ENCODE measurements at regions not wholly inside any gene's neighbourhood (a gene's known extent, or its start where the extent isn't known, plus 50 kb on each side); places are given as distances from the start of the nearest gene placed in this dataset.
A peak's percentile ranks its signal among the peaks of the same experiment; 100 is the strongest.
"Not testable (repeated sequence)": the region's sequence is repeated elsewhere in the genome, so short reads cannot be mapped to it uniquely, and the experiment has no call there.

DNA sequence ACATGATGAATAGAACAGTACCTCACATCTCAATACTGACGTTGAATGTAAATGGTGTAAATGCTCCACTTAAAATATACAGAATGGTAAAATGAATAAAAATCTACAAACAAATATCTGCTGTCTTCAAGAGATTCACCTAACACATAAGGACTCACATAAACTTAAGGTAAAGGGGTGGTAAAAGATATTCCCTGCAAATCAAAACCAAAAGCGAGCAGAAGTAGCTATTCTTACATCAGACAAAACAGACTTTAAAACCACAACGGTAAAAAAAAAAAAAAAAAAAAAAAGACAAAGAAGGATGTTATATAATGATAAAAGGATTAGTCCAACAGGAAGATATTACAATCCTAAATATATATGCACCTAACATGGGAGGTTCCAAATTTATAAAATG lies 214.0 kb upstream of the MAST4 start:
- DNase-seq = no peak
- intact Hi-C loops (cut with DNase I) = no loop called here

DNA sequence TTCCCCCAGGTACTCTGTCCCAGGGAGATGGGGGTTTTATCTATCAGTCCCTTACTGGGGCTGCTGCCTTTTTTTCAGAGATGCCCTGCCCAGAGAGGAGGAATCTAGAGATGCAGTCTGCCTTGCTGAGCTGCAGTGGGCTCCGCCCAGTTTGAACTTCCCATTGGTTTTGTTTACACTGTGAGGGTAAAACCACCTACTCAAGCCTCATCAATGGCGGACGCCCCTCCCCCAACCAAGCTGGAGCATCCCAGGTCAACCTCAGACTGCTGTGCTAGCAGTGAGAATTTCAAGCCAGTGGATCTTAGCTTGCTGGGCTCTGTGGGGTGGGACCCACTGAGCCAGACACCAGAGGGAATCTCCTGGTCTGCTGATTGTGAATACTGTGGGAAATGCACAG lies 191.0 kb upstream of the MAST4 start:
- DNase-seq; intact Hi-C loops (cut with DNase I): not testable (repeated sequence)

- no peak for DNase-seq
- intact Hi-C loops (cut with DNase I) = no loop called here
These were observed 189.3 kb upstream of the MAST4 start for GRCh38 chr5:66406761-66407336.

GRCh38 chr5:66407765-66408164 lies 188.4 kb upstream of the MAST4 start:
- DNase-seq = peak in 1 of 42 donors; percentile 9
- intact Hi-C loops (cut with DNase I) = no loop called here

GRCh38 chr5:66408576-66408975 lies 187.6 kb upstream of the MAST4 start:
- intact Hi-C loops (cut with DNase I) = no loop called here
- DNase-seq = no peak

DNA sequence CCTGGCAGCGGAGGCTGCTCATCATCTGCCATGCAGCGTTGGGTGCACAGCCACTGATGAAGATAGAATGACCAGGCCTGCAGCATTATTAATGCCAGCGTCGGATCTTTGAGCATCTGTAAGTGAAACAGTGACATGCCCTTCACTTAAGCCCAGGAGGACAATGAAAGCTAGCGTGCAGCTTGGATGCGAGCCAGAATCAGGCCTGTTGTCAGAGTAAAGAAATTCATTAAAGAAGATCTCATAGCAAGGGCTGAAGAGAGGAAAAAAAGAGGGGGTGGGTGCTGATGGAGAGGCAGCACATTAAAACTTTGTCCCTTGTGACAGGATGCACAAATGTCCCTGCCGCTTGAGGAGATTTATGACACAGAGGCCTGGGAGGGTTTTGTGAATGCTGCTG lies 186.1 kb upstream of the MAST4 start:
- intact Hi-C loops (cut with DNase I) = no loop called here
- no peak for DNase-seq

DNA sequence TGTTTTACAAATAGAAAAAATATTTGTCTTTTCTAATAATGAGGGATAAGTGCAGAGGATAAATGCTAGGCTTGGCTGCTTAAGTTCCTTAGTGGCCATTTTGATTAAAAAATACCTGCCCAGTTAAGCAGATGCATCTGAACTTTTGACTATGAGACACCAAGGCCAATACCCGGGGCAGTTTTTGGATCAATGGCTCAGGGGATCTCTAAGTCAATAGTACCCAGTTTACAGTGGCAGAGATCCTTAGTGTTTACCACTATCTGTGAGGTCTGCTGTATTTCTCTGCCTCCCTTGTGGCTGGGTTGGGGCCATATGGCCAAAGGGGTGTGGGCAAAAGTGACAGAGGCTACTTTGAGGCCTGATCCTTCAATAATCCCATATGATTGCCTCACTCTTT lies 184.5 kb upstream of the MAST4 start:
- intact Hi-C loops (cut with DNase I) = no loop called here

DNA sequence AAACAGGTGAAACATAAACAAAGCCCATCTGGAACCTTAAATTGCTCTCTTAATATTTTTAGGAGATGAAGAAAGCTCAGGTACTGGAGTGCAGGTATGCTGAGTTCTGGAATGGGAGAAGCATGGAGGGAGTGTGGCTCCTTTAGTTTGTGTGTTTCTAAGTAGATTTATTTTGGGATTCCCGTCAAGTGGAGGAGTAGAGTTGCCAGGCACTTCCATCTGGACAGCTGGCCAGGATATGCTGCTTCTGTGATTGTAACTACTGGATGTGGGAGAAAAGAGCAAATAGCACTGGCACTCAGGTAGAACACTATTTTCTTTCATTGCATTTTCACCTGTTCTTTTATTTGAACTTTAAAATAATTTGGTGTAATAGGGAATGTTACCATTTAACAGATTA lies 182.3 kb upstream of the MAST4 start:
- intact Hi-C loops (cut with DNase I) = no loop called here
- DNase-seq = no peak

More for the DNA sequence above, 184.5 kb upstream of the MAST4 start:
- DNase-seq = no peak

- intact Hi-C loops (cut with DNase I) = no loop called here
- DNase-seq = no peak
These were observed 181.0 kb upstream of the MAST4 start for GRCh38 chr5:66415208-66415607.

GRCh38 chr5:66416698-66417097 lies 179.5 kb upstream of the MAST4 start:
- DNase-seq = no peak
- intact Hi-C loops (cut with DNase I) = no loop called here

GRCh38 chr5:66417781-66418180 lies 178.4 kb upstream of the MAST4 start:
- no peak for DNase-seq
- intact Hi-C loops (cut with DNase I) = no loop called here

GRCh38 chr5:66423484-66423883 lies 172.7 kb upstream of the MAST4 start:
- intact Hi-C loops (cut with DNase I) = no loop called here
- no peak for DNase-seq

- intact Hi-C loops (cut with DNase I) = no loop called here
- no peak for DNase-seq
These were observed 170.4 kb upstream of the MAST4 start for GRCh38 chr5:66425842-66426241.

DNA sequence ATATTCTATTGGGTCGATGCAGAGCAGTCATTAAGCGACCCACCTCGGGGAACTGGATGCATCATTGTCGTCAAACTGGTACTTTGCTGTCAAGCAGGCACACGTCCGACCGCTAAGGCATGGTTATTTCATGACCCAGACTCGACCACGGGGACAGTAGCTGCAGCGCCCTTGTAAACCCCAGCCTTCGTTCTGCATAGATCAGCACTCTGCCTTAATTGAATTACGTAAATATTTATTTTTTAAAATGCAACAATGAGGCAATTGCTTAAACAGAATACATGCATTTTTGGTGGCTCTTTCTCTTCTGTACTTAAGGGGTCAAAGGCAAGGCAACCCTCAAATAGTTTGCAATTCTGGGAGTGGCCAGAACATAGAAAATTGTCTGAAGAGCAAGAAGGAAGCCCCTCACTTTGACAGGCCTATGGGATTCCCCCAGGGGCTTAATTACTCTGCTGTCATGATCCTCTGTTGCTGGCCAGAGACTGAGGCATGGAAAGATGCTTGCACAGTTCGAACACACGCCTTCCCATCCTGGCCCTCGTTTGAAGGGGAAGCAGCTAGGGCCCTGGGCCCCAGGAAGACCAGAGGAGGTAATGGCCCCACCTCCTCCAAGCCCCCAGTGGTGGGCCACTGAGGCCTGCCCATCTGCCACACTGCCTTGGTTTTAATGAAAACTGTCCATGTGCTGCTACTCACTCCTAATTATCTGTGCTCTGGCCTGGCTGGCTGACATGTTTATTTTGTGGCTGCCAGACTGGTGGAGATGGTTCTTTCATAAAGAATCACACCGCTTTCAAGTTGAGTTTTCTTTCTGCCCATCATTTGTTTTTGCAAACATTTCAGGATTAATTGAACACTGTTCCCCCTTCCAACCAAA lies 169.7 kb upstream of the MAST4 start:
- no peak for DNase-seq
- intact Hi-C loops (cut with DNase I) = no loop called here

- DNase-seq = no peak
- intact Hi-C loops (cut with DNase I) = no loop called here
These were observed 169.1 kb upstream of the MAST4 start for GRCh38 chr5:66427139-66427442.

DNA sequence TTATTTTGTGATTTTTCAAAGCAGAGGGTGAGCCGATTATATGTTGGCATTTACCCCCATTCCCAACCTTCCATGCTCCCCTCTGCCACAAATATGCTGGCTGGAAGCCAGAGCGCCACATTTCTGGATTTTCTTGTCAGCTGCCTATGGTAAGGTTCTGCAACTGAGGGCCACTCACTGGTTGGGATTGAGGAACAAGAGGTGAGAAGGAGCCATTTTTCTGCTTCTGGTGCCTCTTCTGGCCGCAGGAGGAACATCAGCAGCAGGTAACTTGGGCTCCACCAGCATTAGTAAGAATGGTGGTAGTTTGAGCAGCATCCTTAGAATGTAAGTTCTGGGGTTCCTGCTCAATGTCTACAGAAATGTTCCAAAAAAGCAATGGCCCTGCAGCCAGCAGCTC lies 159.5 kb upstream of the MAST4 start:
- no peak for DNase-seq

GRCh38 chr5:66438087-66438486 lies 158.1 kb upstream of the MAST4 start:
- intact Hi-C loops (cut with DNase I) = no loop called here
- DNase-seq = no peak

More for the DNA sequence above, 159.5 kb upstream of the MAST4 start:
- intact Hi-C loops (cut with DNase I) = no loop called here

GRCh38 chr5:66438696-66439095 lies 157.5 kb upstream of the MAST4 start:
- no peak for DNase-seq
- intact Hi-C loops (cut with DNase I) = no loop called here

- DNase-seq = no peak
- intact Hi-C loops (cut with DNase I) = no loop called here
These were observed 156.0 kb upstream of the MAST4 start for GRCh38 chr5:66440202-66440680.

DNA sequence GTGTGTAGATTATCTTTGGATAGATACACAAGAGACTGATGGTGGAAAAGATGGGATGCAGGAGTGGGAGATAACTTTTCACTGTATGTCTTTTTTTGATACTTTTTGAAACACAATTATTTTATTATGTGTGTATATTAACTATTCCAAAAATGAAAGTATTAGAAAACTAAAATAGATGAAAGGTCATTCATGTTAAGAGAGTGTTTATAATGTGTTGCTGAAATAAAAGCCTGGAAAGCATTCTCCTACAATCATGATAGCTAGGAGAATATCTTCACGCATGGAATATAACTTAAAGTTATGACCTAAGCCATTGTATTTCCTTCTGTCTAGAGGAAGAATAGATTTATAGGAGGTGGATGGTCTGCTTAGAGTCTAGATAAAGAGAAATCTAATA lies 154.8 kb upstream of the MAST4 start:
- intact Hi-C loops (cut with DNase I) = no loop called here
- no peak for DNase-seq

DNA sequence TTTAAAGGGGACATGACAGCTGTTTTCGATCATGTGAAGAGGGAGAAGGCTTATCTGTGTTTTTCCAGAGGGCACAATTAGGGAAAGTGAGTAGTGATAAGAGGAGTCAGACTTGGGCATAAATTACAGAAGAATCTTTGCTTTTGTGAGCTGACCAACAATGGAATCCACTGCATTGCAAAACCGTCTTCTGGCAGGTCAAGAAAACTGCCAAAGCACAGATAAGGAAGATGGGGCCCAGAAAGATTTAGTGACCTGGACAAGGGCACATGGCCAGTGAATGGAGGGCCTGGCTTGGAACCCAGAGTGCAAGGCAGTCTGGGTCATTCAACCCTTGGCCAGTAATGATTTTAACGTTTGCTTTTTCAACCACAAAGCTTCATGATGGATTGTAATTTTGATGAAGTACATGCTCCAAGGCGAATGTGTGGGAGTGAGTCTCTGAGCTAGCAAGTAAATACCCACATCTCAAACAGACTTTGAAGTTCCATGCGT lies 153.2 kb upstream of the MAST4 start:
- DNase-seq = no peak
- intact Hi-C loops (cut with DNase I) = no loop called here
